Panc1 (cell line): ENCODE measurements at regions not wholly inside any gene's neighbourhood (a gene's known extent, or its start where the extent isn't known, plus 50 kb on each side); places are given as distances from the start of the nearest gene placed in this dataset.

Experiments used
- ATAC-seq: fragments of 200-7000 bp; cut with Tn5 transposase; 2 replicates; pipeline ENCODE4 v1.9.1; 2020; ENCODE audit warnings: mild to moderate bottlenecking, moderate library complexity
- BruUV-seq: library from RNA; stranded (reverse); fragments of 400-500 nt; replicated peaks from 2 replicates; lab custom pipeline; 2021; lab: Mats Ljungman, UMichigan
- CTCF ChIA-PET: fragments of 300-600 bp; sonication (Branson Sonifier 250); formaldehyde crosslinking; loops from one replicate; lab custom pipeline; 2022; ENCODE audit warnings: antibody characterized with exemption; lab: Charles Lee
- POLR2A ChIA-PET: fragments of 300-600 bp; sonication (Branson Sonifier 250); formaldehyde crosslinking; loops from one replicate; lab custom pipeline; 2022; ENCODE audit warnings: antibody characterized with exemption; lab: Charles Lee
- DNase-seq: peaks from one replicate; pipeline ENCODE4 v3.0.0-alpha.2; 2010; ENCODE audit warnings: low read depth, low spot score
- H3K27ac ChIP-seq: 2 replicates; pipeline ENCODE4 v1.5.1; 2011; ENCODE audit warnings: mild to moderate bottlenecking, low read length, inconsistent platforms
- H3K27me3 ChIP-seq: fragments of 200-500 bp; sonication (Bioruptor generic); 2 replicates; pipeline ENCODE4 v1.6.0; 2014; ENCODE audit warnings: low read length, inconsistent platforms; ENCODE audit not compliant: control insufficient read depth, insufficient read depth
- H3K36me3 ChIP-seq: fragments of 200-500 bp; sonication (Bioruptor generic); 2 replicates; pipeline ENCODE4 v1.5.1; 2014; ENCODE audit warnings: inconsistent platforms, mild to moderate bottlenecking, low read length, moderate library complexity; ENCODE audit not compliant: control insufficient read depth, insufficient read depth
- H3K4me1 ChIP-seq: 2 replicates; pipeline ENCODE4 v1.5.1; 2011; ENCODE audit warnings: inconsistent platforms, mild to moderate bottlenecking, low read length, moderate library complexity; ENCODE audit not compliant: control insufficient read depth, insufficient read depth
- H3K4me3 ChIP-seq, 2 experiments: 2 replicates each; pipeline ENCODE4 v1.5.1; 2011 to 2012; ENCODE audit warnings: low read depth in 2 of 2, low read length in 2 of 2, mild to moderate bottlenecking in 2 of 2, inconsistent platforms in 1 of 2, moderate library complexity in 1 of 2
- H3K9me3 ChIP-seq: fragments of 200-500 bp; sonication (Bioruptor generic); 2 replicates; pipeline ENCODE4 v1.5.1; 2014; ENCODE audit warnings: low read depth, mild to moderate bottlenecking, inconsistent platforms, low read length, moderate library complexity; ENCODE audit not compliant: control insufficient read depth, insufficient read depth
- POLR2AphosphoS5 ChIP-seq: IDR thresholded peaks from 2 replicates; pipeline ENCODE4 v1.6.1; 2012; ENCODE audit warnings: mild to moderate bottlenecking, low read depth, low read length, moderate library complexity
- SIN3A ChIP-seq: IDR thresholded peaks from 2 replicates; pipeline ENCODE4 v1.6.1; 2012; ENCODE audit warnings: low read depth, mild to moderate bottlenecking, low read length, moderate library complexity, borderline replicate concordance; ENCODE audit not compliant: insufficient read depth
- TCF7L2 ChIP-seq: IDR thresholded peaks from 2 replicates; pipeline ENCODE4 v1.6.1; 2011; ENCODE audit warnings: mild to moderate bottlenecking, low read depth, low read length, inconsistent platforms
- in situ Hi-C: cut with HindIII; loops from 2 replicates; pipeline ENCODE4 v1.10.0; 2016; ENCODE audit warnings: low sequenced_read_pairs, low pct_unique_long_range_greater_than_20kb
- intact Hi-C: fragments of 100-400 bp; cut with micrococcal nuclease; formaldehyde crosslinking; loops from one replicate; pipeline ENCODE4 v1.10.0; 2022; ENCODE audit not compliant: unreplicated experiment
- TF ChIP-seq, protein P1 (sequence below): fragments of 450-650 bp; IDR thresholded peaks from 2 replicates; pipeline ENCODE4 v1.5.1; 2017; ENCODE audit warnings: mild to moderate bottlenecking
- TF ChIP-seq, protein P2 (sequence below), 2 experiments: IDR thresholded peaks; 2 replicates each; pipeline ENCODE4 v1.6.1; 2011 to 2012; ENCODE audit warnings: low read depth in 2 of 2, control low read depth in 1 of 2, low read length in 1 of 2, mild to moderate bottlenecking in 1 of 2, moderate library complexity in 1 of 2; ENCODE audit not compliant: insufficient read depth in 1 of 2

- intact Hi-C loops (no loop called here), in situ Hi-C loops (no loop called here)
- POLR2A ChIA-PET = no interaction called here
- Histone ChIP-seq H3K27ac (no peak overlapping the region), H3K4me3 (no peak overlapping the region), H3K27me3 (peaks cover 17% of the 10 kb centered on the region), H3K4me1 (no peaks in the 10 kb centered on the region), H3K9me3 (no peaks in the 10 kb centered on the region), H3K36me3 (no peaks in the 10 kb centered on the region)
- BruUV-seq = no TSS peak
- TF ChIP-seq SIN3A = no peak
- TF ChIP-seq TCF7L2 = no peak
- TF ChIP-seq, protein P1, sequence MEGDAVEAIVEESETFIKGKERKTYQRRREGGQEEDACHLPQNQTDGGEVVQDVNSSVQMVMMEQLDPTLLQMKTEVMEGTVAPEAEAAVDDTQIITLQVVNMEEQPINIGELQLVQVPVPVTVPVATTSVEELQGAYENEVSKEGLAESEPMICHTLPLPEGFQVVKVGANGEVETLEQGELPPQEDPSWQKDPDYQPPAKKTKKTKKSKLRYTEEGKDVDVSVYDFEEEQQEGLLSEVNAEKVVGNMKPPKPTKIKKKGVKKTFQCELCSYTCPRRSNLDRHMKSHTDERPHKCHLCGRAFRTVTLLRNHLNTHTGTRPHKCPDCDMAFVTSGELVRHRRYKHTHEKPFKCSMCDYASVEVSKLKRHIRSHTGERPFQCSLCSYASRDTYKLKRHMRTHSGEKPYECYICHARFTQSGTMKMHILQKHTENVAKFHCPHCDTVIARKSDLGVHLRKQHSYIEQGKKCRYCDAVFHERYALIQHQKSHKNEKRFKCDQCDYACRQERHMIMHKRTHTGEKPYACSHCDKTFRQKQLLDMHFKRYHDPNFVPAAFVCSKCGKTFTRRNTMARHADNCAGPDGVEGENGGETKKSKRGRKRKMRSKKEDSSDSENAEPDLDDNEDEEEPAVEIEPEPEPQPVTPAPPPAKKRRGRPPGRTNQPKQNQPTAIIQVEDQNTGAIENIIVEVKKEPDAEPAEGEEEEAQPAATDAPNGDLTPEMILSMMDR = no peak
- TF ChIP-seq, protein P2, sequence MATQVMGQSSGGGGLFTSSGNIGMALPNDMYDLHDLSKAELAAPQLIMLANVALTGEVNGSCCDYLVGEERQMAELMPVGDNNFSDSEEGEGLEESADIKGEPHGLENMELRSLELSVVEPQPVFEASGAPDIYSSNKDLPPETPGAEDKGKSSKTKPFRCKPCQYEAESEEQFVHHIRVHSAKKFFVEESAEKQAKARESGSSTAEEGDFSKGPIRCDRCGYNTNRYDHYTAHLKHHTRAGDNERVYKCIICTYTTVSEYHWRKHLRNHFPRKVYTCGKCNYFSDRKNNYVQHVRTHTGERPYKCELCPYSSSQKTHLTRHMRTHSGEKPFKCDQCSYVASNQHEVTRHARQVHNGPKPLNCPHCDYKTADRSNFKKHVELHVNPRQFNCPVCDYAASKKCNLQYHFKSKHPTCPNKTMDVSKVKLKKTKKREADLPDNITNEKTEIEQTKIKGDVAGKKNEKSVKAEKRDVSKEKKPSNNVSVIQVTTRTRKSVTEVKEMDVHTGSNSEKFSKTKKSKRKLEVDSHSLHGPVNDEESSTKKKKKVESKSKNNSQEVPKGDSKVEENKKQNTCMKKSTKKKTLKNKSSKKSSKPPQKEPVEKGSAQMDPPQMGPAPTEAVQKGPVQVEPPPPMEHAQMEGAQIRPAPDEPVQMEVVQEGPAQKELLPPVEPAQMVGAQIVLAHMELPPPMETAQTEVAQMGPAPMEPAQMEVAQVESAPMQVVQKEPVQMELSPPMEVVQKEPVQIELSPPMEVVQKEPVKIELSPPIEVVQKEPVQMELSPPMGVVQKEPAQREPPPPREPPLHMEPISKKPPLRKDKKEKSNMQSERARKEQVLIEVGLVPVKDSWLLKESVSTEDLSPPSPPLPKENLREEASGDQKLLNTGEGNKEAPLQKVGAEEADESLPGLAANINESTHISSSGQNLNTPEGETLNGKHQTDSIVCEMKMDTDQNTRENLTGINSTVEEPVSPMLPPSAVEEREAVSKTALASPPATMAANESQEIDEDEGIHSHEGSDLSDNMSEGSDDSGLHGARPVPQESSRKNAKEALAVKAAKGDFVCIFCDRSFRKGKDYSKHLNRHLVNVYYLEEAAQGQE (IDR thresholded peaks at IDR 0.05; ENCODE audit: insufficient read depth in 1 of 2, low read depth in 2 of 2, low read length in 1 of 2) = no peak
- TF ChIP-seq POLR2AphosphoS5 = no peak
- ATAC-seq (no peak), DNase-seq (no peak)
- CTCF ChIA-PET = interaction anchor here (0.6 kb wide), 1 partner anchor 454 kb away, joined by 3 read pairs; the partner anchor contains the start of gene GALNT18
Measured at GRCh38 chr11:11167806-11168205, 185.2 kb downstream of the CSNK2A3 start.

GRCh38 chr11:11164334-11164690 lies 188.7 kb downstream of the CSNK2A3 start:
- intact Hi-C loops (no loop called here), in situ Hi-C loops (no loop called here)
- no peaks in the 10 kb centered on the region for H3K4me1 ChIP-seq
- H3K36me3 ChIP-seq = no peaks in the 10 kb centered on the region
- no TSS peak for BruUV-seq
- CTCF ChIA-PET = no interaction called here
- no peak for DNase-seq
- TF ChIP-seq, protein P1 = no peak
- TF ChIP-seq SIN3A (no peak), TCF7L2 (no peak), POLR2AphosphoS5 (no peak)
- TF ChIP-seq, protein P2 (IDR thresholded peaks at IDR 0.05; ENCODE audit: insufficient read depth in 1 of 2, low read depth in 2 of 2, low read length in 1 of 2) = no peak
- POLR2A ChIA-PET = no interaction called here
- peaks cover 17% of the 10 kb centered on the region for H3K27me3 ChIP-seq
- no peak for ATAC-seq
- H3K4me3 ChIP-seq = no peak overlapping the region
- no peak overlapping the region for H3K27ac ChIP-seq
- H3K9me3 ChIP-seq = no peaks in the 10 kb centered on the region
